A549 (cell line): ENCODE measurements at regions not wholly inside any gene's neighbourhood (a gene's known extent, or its start where the extent isn't known, plus 50 kb on each side); places are given as distances from the start of the nearest gene placed in this dataset.

ENCODE experiments used
- ATAC-seq, 2 experiments: fragments of 200-7000 bp in 1 of 2; fragments of >200 bp in 1 of 2; cut with Nextera tagmentation in 1 of 2; cut with Tn5 transposase in 1 of 2; 3 replicates each; pipeline versions ENCODE4 v1.8.0 to v1.9.1; 2018 to 2020; ENCODE audit warnings: mild to moderate bottlenecking in 1 of 2, moderate library complexity in 1 of 2
- CTCF ChIA-PET: fragments of 300-600 bp; sonication (Branson Sonifier 250); formaldehyde crosslinking; extraction: SDS; loops from one replicate; lab custom pipeline; 2021; ENCODE audit warnings: antibody characterized with exemption, inconsistent platforms; lab: Yijun Ruan, JAX
- POLR2A ChIA-PET: fragments of 350-600 bp; formaldehyde crosslinking; extraction: SDS; loops from one replicate; lab custom pipeline; 2021; ENCODE audit warnings: antibody characterized with exemption, inconsistent platforms; lab: Yijun Ruan, JAX
- DNase-seq, 2 experiments: peaks; one replicate each; pipeline versions ENCODE4 v3.0.0 to v3.0.0-alpha.2; 2011 to 2016; ENCODE audit warnings: low read depth in 1 of 2, low spot score in 1 of 2
- FAIRE-seq: peaks from 2 replicates; lab custom pipeline; 2011; peaks lifted over from hg19 to GRCh38; lab: Jason Lieb, UNC
- H3K27ac ChIP-seq, 2 experiments: fragments of >200 bp; sonication (Bioruptor Twin); formaldehyde crosslinking; 3 replicates each; pipeline ENCODE4 v1.5.1; 2016 to 2017
- H3K4me1 ChIP-seq: fragments of >200 bp; sonication (Bioruptor Twin); formaldehyde crosslinking; 3 replicates; pipeline ENCODE4 v1.6.1; 2016
- H3K4me2 ChIP-seq: fragments of >200 bp; sonication (Bioruptor Twin); formaldehyde crosslinking; 3 replicates; pipeline ENCODE4 v1.6.1; 2016
- H3K4me3 ChIP-seq: fragments of >200 bp; sonication (Bioruptor Twin); formaldehyde crosslinking; 3 replicates; pipeline ENCODE4 v1.5.1; 2016
- H3K9me3 ChIP-seq: fragments of >200 bp; sonication (Bioruptor Twin); formaldehyde crosslinking; 3 replicates; pipeline ENCODE4 v1.6.1; 2016
- CHD2 ChIP-seq: fragments of 150-350 bp; IDR thresholded peaks from 2 replicates; pipeline ENCODE4 v1.6.1; 2014; ENCODE audit warnings: low read length; ENCODE audit not compliant: partially characterized antibody
- EHF ChIP-seq: fragments of 250-450 bp; sonication (Bioruptor Pico); IDR thresholded peaks from 2 replicates; pipeline ENCODE4 v1.5.0; 2020; ENCODE audit warnings: mild to moderate bottlenecking
- EP300 ChIP-seq, 2 experiments: fragments of >200 bp; sonication (Bioruptor Twin); formaldehyde crosslinking; IDR thresholded peaks; 2 replicates in 1 of 2; 3 replicates in 1 of 2; pipeline ENCODE4 v1.6.1; 2016 to 2017
- FOSB ChIP-seq: fragments of 250-450 bp; sonication (Bioruptor Pico); IDR thresholded peaks from 2 replicates; pipeline ENCODE4 v1.5.0; 2020; ENCODE audit warnings: mild to moderate bottlenecking, moderate library complexity
- FOSL2 ChIP-seq, 2 experiments: fragments of 450-650 bp in 1 of 2; fragments of >200 bp in 1 of 2; sonication (Bioruptor Twin) in 1 of 2; formaldehyde crosslinking; IDR thresholded peaks; 2 replicates each; pipeline versions ENCODE4 v1.5.0 to v1.6.1; 2016 to 2020; ENCODE audit warnings: mild to moderate bottlenecking in 1 of 2, moderate library complexity in 1 of 2
- HDAC2 ChIP-seq: fragments of 200-600 bp; sonication (generic); IDR thresholded peaks from 2 replicates; pipeline ENCODE4 v1.6.1; 2016
- HEYL ChIP-seq: fragments of 250-450 bp; sonication (Bioruptor Pico); IDR thresholded peaks from 2 replicates; pipeline ENCODE4 v1.8.0; 2021; ENCODE audit warnings: mild to moderate bottlenecking, moderate library complexity
- HOXA7 ChIP-seq: fragments of 250-450 bp; sonication (Bioruptor Pico); IDR thresholded peaks from 2 replicates; pipeline ENCODE4 v1.5.0; 2020; ENCODE audit warnings: mild to moderate bottlenecking, moderate library complexity
- HOXB13 ChIP-seq: fragments of 250-450 bp; sonication (Bioruptor Pico); IDR thresholded peaks from 2 replicates; pipeline ENCODE4 v1.5.0; 2020; ENCODE audit warnings: low read depth, mild to moderate bottlenecking, moderate library complexity
- HOXB5 ChIP-seq: fragments of 250-450 bp; sonication (Bioruptor Pico); IDR thresholded peaks from 2 replicates; pipeline ENCODE4 v1.5.0; 2020; ENCODE audit warnings: mild to moderate bottlenecking, moderate library complexity
- JUN ChIP-seq, 2 experiments: fragments of >200 bp; sonication (Bioruptor Twin); formaldehyde crosslinking; IDR thresholded peaks; 2 replicates in 1 of 2; 3 replicates in 1 of 2; pipeline ENCODE4 v1.6.1; 2016 to 2017
- JUNB ChIP-seq: fragments of >200 bp; sonication (Bioruptor Twin); formaldehyde crosslinking; IDR thresholded peaks from 2 replicates; pipeline ENCODE4 v1.6.1; 2016
- KDM5A ChIP-seq: fragments of 200-600 bp; sonication (generic); IDR thresholded peaks from 2 replicates; pipeline ENCODE4 v1.6.1; 2016; ENCODE audit warnings: antibody characterized with exemption, mild to moderate bottlenecking
- MYC ChIP-seq: IDR thresholded peaks from 2 replicates; pipeline ENCODE4 v1.6.1; 2012; ENCODE audit warnings: mild to moderate bottlenecking, inconsistent platforms, low read length, improper control_type of control experiment, borderline replicate concordance
- PHF8 ChIP-seq: fragments of 200-600 bp; sonication (generic); IDR thresholded peaks from 2 replicates; pipeline ENCODE4 v1.6.1; 2016; ENCODE audit warnings: low read depth, mild to moderate bottlenecking, antibody characterized with exemption, moderate library complexity, borderline replicate concordance
- RAD21 ChIP-seq, 2 experiments: fragments of >200 bp in 1 of 2; sonication (Bioruptor Twin) in 1 of 2; formaldehyde crosslinking in 1 of 2; IDR thresholded peaks in 1 of 2; conservative IDR thresholded peaks in 1 of 2; 2 replicates in 1 of 2; 3 replicates in 1 of 2; pipeline ENCODE4 v1.6.1; 2012 to 2018; ENCODE audit warnings: inconsistent platforms in 1 of 2
- RARB ChIP-seq: fragments of 250-450 bp; sonication (Bioruptor Pico); IDR thresholded peaks from 2 replicates; pipeline ENCODE4 v1.8.0; 2021; ENCODE audit warnings: mild to moderate bottlenecking, moderate library complexity
- RCOR1 ChIP-seq: fragments of 150-350 bp; IDR thresholded peaks from 2 replicates; pipeline ENCODE4 v1.6.1; 2014; ENCODE audit warnings: antibody characterized with exemption, low read length, low read depth
- REST ChIP-seq: fragments of 200-600 bp; sonication (generic); IDR thresholded peaks from 2 replicates; pipeline ENCODE4 v1.6.1; 2016; ENCODE audit warnings: antibody characterized with exemption, mild to moderate bottlenecking, moderate library complexity
- RNF2 ChIP-seq: fragments of 200-600 bp; sonication (generic); IDR thresholded peaks from 2 replicates; pipeline ENCODE4 v1.6.1; 2016; ENCODE audit warnings: low read depth, mild to moderate bottlenecking, antibody characterized with exemption, moderate library complexity, borderline replicate concordance
- SMC3 ChIP-seq: fragments of >200 bp; sonication (Bioruptor Twin); formaldehyde crosslinking; IDR thresholded peaks from 3 replicates; pipeline ENCODE4 v1.6.1; 2018; ENCODE audit warnings: inconsistent platforms
- TFCP2L1 ChIP-seq: fragments of 250-450 bp; sonication (Bioruptor Pico); IDR thresholded peaks from 2 replicates; pipeline ENCODE4 v1.5.0; 2021; ENCODE audit warnings: mild to moderate bottlenecking
- USF2 ChIP-seq: fragments of 450-650 bp; IDR thresholded peaks from 2 replicates; pipeline ENCODE4 v1.6.1; 2014; ENCODE audit warnings: antibody characterized with exemption
- ZFP36 ChIP-seq: fragments of 450-650 bp; IDR thresholded peaks from 2 replicates; pipeline ENCODE4 v1.6.1; 2014; ENCODE audit warnings: borderline replicate concordance; ENCODE audit not compliant: partially characterized antibody
- ZNF302 ChIP-seq: fragments of 250-450 bp; sonication (Bioruptor Pico); IDR thresholded peaks from 2 replicates; pipeline ENCODE4 v1.9.0; 2021; ENCODE audit warnings: inconsistent platforms, mild to moderate bottlenecking, moderate library complexity
- WGBS: methylation state at CpG from one replicate; pipeline ENCODE4 v1.1.6; 2017; ENCODE audit errors: missing lambda C conversion rate; 5-methylcytosine and 5-hydroxymethylcytosine counted together
- TF ChIP-seq, protein P1 (sequence below): IDR thresholded peaks from 2 replicates; pipeline ENCODE4 v1.6.1; 2012; ENCODE audit warnings: low read depth, borderline replicate concordance
- TF ChIP-seq, protein P2 (sequence below): fragments of >200 bp; sonication (Bioruptor Twin); formaldehyde crosslinking; IDR thresholded peaks from 2 replicates; pipeline ENCODE4 v1.6.1; 2016

DNA sequence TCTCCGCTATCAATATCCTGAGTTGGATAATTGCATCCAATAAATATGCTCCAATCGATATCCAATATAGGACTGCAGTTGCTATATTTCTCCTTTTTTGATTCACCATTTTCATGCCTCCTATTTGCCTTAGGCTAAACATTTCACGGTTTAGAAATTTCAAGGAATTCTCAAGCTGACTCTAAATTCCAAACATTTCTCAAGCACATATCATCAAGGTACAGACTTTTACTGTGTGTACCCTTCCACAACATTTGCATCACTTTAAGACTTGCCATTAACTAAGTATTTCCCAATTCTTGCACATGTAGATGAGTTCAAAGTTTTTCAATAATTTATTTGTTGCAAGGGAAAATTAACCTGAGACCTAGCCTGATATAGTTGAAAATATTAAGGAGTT is 795.2 kb upstream of the TMPRSS15 start:
- Histone ChIP-seq H3K4me2 (no peak overlapping the region), H3K27ac (no peak overlapping the region), H3K9me3 (no peaks in the 10 kb centered on the region), H3K4me1 (no peaks in the 10 kb centered on the region), H3K4me3 (no peak overlapping the region)
- ATAC-seq (no peak), DNase-seq (no peak), FAIRE-seq (no peak)
- no peak for TF ChIP-seq MYC
- POLR2A ChIA-PET = no interaction called here
- CTCF ChIA-PET = no interaction called here
- 31% methylated on average over 3 of the region's 3 CpGs for WGBS

DNA sequence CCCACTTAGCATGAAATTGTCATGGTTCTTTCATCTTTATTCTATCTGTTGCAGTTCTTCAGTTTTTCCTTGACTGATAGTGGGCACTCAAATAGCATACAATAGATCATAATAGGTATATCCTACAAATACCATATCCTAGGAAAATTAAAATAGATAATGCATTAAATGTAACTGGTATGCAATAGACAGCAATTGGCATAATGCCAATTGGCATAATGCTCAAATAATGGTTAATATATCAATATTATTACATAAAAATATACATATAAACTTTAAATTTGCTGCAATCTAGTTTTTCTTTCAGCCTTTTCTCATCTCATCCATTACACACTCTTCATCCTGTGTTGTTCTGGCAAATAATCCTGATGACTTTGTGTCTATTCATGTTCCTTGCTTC is 814.6 kb upstream of the TMPRSS15 start:
- DNase-seq (no peak), ATAC-seq (no peak), FAIRE-seq (no peak)
- Histone ChIP-seq H3K27ac (no peak overlapping the region), H3K4me1 (no peaks in the 10 kb centered on the region), H3K4me2 (no peak overlapping the region), H3K9me3 (no peaks in the 10 kb centered on the region), H3K4me3 (no peak overlapping the region)
- CTCF ChIA-PET = no interaction called here
- POLR2A ChIA-PET = no interaction called here
- TF ChIP-seq FOSL2 (IDR thresholded peaks at IDR 0.05) (no peak), FOSL2 (CRISPR knock-in tag; IDR thresholded peaks at IDR 0.05) (no peak), SMC3 (no peak), JUNB (no peak), FOSB (no peak), PHF8 (no peak), JUN (IDR thresholded peaks at IDR 0.05) (no peak), ZNF302 (CRISPR knock-in tag) (no peak), RCOR1 (no peak), MYC (no peak), ZFP36 (no peak), HOXB5 (no peak), RAD21 (conservative IDR thresholded peaks at IDR 0.05 in 1 of 2, IDR thresholded peaks at IDR 0.05 in 1 of 2) (no peak), HOXA7 (CRISPR knock-in tag) (no peak), EP300 (IDR thresholded peaks at IDR 0.05) (no peak), EHF (no peak), REST (no peak), USF2 (no peak)

DNA sequence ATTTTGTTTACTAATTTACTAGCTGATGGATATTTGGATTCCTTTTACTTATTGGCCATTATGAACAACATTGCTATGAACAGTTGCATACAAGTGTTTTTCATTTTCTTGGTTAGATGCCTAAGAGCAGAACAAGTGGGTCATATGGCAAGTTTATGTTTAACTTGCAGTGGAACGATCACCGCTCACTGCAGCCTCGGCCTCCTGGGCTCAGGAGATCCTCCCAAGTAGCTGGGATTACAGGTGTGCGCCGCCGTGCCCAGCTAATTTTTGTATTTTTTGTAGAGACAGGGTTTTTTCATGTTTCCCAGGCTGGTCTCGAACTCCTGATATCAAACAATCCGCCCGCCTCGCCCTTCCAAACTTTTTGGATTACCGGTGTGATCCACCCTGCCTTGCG is 820.5 kb upstream of the TMPRSS15 start:
- H3K27ac ChIP-seq = no peak overlapping the region
- 18% methylated on average over 12 of the region's 12 CpGs for WGBS
- H3K4me3 ChIP-seq = no peak overlapping the region
- no peaks in the 10 kb centered on the region for H3K4me1 ChIP-seq
- H3K9me3 ChIP-seq = no peaks in the 10 kb centered on the region
- ATAC-seq = no peak
- DNase-seq = no peak
- TF ChIP-seq, protein P1, sequence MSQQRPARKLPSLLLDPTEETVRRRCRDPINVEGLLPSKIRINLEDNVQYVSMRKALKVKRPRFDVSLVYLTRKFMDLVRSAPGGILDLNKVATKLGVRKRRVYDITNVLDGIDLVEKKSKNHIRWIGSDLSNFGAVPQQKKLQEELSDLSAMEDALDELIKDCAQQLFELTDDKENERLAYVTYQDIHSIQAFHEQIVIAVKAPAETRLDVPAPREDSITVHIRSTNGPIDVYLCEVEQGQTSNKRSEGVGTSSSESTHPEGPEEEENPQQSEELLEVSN = no peak
- TF ChIP-seq HEYL (no peak), HOXB13 (no peak), EHF (no peak), TFCP2L1 (no peak), KDM5A (no peak), HDAC2 (no peak), CHD2 (no peak), EP300 (IDR thresholded peaks at IDR 0.05) (no peak), RARB (CRISPR knock-in tag) (no peak), REST (no peak), PHF8 (no peak), RNF2 (no peak)
- TF ChIP-seq, protein P2, sequence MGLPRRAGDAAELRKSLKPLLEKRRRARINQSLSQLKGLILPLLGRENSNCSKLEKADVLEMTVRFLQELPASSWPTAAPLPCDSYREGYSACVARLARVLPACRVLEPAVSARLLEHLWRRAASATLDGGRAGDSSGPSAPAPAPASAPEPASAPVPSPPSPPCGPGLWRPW = no peak
- ChIA-PET POLR2A (no interaction called here), CTCF (no interaction called here)
- H3K4me2 ChIP-seq = no peak overlapping the region
- no peak for FAIRE-seq
